Esophagus muscularis mucosa (tissue), 4 donors: ENCODE measurements at regions not wholly inside any gene's neighbourhood (a gene's known extent, or its start where the extent isn't known, plus 50 kb on each side); places are given as distances from the start of the nearest gene placed in this dataset.

Experiments used
- CTCF ChIP-seq, 3 experiments: fragments of 200-600 bp in 2 of 3; fragments of 450-650 bp in 1 of 3; sonication (generic) in 2 of 3; IDR thresholded peaks; one replicate each; pipeline ENCODE4 v1.5.1; 2017 to 2019; ENCODE audit warnings: antibody characterized with exemption in 3 of 3, mild to moderate bottlenecking in 2 of 3, moderate library complexity in 1 of 3
- EP300 ChIP-seq: sonication (generic); formaldehyde crosslinking; IDR thresholded peaks from one replicate; pipeline ENCODE4 v1.6.1; 2017; ENCODE audit warnings: antibody characterized with exemption
- POLR2A ChIP-seq: fragments of 450-650 bp; IDR thresholded peaks from one replicate; pipeline ENCODE4 v1.6.1; 2017; ENCODE audit warnings: antibody characterized with exemption, moderate library complexity, mild to moderate bottlenecking, low read depth

GRCh38 chr1:229171934-229172333, 99.0 kb upstream of the RAB4A start:
- TF ChIP-seq CTCF (IDR thresholded peaks at IDR 0.05) (no peak), POLR2A (no peak), EP300 (no peak)
